Islet precursor cell (in vitro differentiated cells): ENCODE measurements at regions not wholly inside any gene's neighbourhood (a gene's known extent, or its start where the extent isn't known, plus 50 kb on each side); places are given as distances from the start of the nearest gene placed in this dataset.

Source experiments
- DNase-seq: peaks from one replicate; pipeline ENCODE4 v3.0.0-alpha.2; 2018

- DNase-seq = no peak
Measured at GRCh38 chr20:7178004-7178403, 410.5 kb downstream of the BMP2 start.

- no peak for DNase-seq
Measured at GRCh38 chr20:7180256-7181045, 413.0 kb downstream of the BMP2 start.

- DNase-seq = no peak
Measured at GRCh38 chr20:7189231-7189630, 421.7 kb downstream of the BMP2 start.

- DNase-seq = no peak
Measured at GRCh38 chr20:7193681-7194080, 426.2 kb downstream of the BMP2 start.

- DNase-seq = no peak
Measured at GRCh38 chr20:7195704-7196103, 428.2 kb downstream of the BMP2 start.

- no peak for DNase-seq
Measured at GRCh38 chr20:7196481-7196880, 429.0 kb downstream of the BMP2 start.

GRCh38 chr20:7199861-7200260 is 432.4 kb downstream of the BMP2 start:
- DNase-seq = no peak

- DNase-seq = no peak
Measured at GRCh38 chr20:7207186-7207798, 439.8 kb downstream of the BMP2 start.

- no peak for DNase-seq
Measured at GRCh38 chr20:7210910-7211309, 443.4 kb downstream of the BMP2 start.

- DNase-seq = no peak
Measured at GRCh38 chr20:7214081-7214740, 446.7 kb downstream of the BMP2 start.

- no peak for DNase-seq
Measured at GRCh38 chr20:7217606-7218005, 450.1 kb downstream of the BMP2 start.

GRCh38 chr20:7220755-7221154 is 453.3 kb downstream of the BMP2 start:
- no peak for DNase-seq

GRCh38 chr20:7226156-7226555 is 458.7 kb downstream of the BMP2 start:
- DNase-seq = no peak

GRCh38 chr20:7231303-7231702 is 463.8 kb downstream of the BMP2 start:
- no peak for DNase-seq

GRCh38 chr20:7232796-7233195 is 465.3 kb downstream of the BMP2 start:
- no peak for DNase-seq

GRCh38 chr20:7237251-7237650 is 469.8 kb downstream of the BMP2 start:
- no peak for DNase-seq

GRCh38 chr20:7240490-7240889 is 473.0 kb downstream of the BMP2 start:
- DNase-seq = no peak

GRCh38 chr20:7248281-7249201 is 481.1 kb downstream of the BMP2 start:
- DNase-seq = no peak

- DNase-seq = no peak
Measured at GRCh38 chr20:7250337-7250736, 482.9 kb downstream of the BMP2 start.

GRCh38 chr20:7257099-7257498 is 489.6 kb downstream of the BMP2 start:
- DNase-seq = no peak

GRCh38 chr20:7257692-7258466 is 490.4 kb downstream of the BMP2 start:
- DNase-seq = no peak

GRCh38 chr20:7262803-7263202 is 495.3 kb downstream of the BMP2 start:
- no peak for DNase-seq
